ENCODE measurements at regions not wholly inside any gene's neighbourhood (a gene's known extent, or its start where the extent isn't known, plus 50 kb on each side); places are given as distances from the start of the nearest gene placed in this dataset.

GRCh38 chr2:180364719-180365118, 357.6 kb upstream of the CWC22 start:
- no peak for DNase-seq (ENCODE audit: low spot score)

- DNase-seq (ENCODE audit: low spot score) = no peak
Measured at GRCh38 chr2:180360283-180360618, 353.2 kb upstream of the CWC22 start.

GRCh38 chr2:180359522-180360282, 352.6 kb upstream of the CWC22 start:
- DNase-seq (ENCODE audit: low spot score) = no peak

GRCh38 chr2:180358458-180358857, 351.4 kb upstream of the CWC22 start:
- DNase-seq (ENCODE audit: low spot score) = no peak

GRCh38 chr2:180356676-180357075, 349.6 kb upstream of the CWC22 start:
- no peak for DNase-seq (ENCODE audit: low spot score)

DNA sequence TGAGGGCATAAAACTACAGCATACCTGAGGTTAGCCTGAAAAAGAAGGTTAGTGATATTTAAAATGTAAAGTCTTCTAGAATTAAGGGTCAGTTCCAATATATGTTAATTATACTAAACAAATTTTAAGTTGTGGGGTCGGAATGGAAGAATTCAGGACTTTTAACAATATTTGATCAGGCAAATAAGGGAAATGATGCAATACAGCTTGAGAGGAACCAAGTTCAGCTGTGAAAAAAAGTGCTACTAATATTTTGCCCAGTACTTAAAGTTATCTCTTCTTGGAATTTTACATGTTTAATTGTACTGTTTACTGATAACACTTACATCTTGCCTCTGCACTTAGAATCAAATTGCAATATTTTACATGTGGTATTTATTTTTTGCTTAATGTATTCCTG, 345.5 kb upstream of the CWC22 start:
- DNase-seq (ENCODE audit: low spot score) = no peak

DNA sequence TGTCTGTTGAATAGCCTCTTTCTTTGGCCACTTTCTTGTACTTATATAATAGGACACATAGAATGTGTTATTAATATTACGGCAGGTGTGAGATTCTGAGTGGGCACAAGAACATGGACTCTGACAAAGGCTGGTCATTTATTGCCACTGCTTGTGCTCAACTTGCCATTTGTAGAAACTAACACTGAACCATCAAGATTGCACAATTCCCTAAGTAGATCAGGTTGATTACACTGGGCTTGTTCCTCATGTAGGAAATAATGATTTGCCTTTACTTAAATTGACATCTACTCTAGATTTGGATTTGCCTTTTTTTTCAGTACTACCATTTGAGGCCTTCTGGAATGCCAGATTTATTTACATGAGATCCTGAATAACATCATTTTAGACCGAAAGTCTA, 342.7 kb upstream of the CWC22 start:
- DNase-seq (ENCODE audit: low spot score) = no peak

DNA sequence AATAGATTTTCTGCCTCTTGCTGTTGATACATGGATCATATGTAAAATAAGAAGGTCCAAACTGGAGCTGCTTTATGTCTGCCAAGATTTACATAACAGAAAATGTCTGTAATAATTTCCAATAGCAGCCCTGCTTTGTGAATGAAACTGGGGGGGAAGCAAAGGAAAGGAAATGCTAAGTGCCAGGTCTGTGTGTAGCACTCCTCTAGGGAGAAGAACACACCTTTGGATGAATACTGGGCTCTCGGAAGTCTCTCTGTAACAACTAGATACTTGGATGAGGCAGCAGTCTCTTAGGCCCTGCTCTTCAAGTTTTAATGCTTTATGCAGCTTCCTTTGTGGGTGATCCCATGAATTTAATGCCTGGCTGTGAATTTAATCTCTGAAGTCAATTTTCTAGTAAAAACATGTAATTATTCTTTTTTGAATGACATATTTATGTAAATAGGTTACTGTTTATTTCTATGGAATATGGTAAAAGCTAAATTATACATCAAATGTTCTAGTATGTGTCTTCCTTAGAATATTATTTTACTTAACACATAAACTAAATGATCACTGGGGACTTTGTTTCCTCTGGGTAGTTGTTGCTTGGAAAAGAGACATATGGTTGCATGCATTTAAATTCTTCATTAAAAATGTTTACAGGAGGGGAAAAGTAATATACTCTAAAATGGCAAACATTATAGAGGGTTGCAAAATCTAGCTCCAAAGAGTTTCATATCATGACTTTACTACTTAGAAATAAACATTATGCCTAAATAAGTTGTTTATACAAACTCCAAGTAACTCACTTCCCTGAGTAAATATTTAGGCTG, 336.6 kb upstream of the CWC22 start:
- DNase-seq (ENCODE audit: low spot score) = no peak

GRCh38 chr2:180337136-180337535, 330.0 kb upstream of the CWC22 start:
- no peak for DNase-seq (ENCODE audit: low spot score)

- DNase-seq (ENCODE audit: low spot score) = no peak
Measured at GRCh38 chr2:180336550-180336949, 329.5 kb upstream of the CWC22 start.

- no peak for DNase-seq (ENCODE audit: low spot score)
Measured at GRCh38 chr2:180334514-180334913, 327.4 kb upstream of the CWC22 start.

GRCh38 chr2:180328795-180329422, 321.8 kb upstream of the CWC22 start:
- no peak for DNase-seq (ENCODE audit: low spot score)

GRCh38 chr2:180327185-180327584, 320.1 kb upstream of the CWC22 start:
- DNase-seq (ENCODE audit: low spot score) = no peak

DNA sequence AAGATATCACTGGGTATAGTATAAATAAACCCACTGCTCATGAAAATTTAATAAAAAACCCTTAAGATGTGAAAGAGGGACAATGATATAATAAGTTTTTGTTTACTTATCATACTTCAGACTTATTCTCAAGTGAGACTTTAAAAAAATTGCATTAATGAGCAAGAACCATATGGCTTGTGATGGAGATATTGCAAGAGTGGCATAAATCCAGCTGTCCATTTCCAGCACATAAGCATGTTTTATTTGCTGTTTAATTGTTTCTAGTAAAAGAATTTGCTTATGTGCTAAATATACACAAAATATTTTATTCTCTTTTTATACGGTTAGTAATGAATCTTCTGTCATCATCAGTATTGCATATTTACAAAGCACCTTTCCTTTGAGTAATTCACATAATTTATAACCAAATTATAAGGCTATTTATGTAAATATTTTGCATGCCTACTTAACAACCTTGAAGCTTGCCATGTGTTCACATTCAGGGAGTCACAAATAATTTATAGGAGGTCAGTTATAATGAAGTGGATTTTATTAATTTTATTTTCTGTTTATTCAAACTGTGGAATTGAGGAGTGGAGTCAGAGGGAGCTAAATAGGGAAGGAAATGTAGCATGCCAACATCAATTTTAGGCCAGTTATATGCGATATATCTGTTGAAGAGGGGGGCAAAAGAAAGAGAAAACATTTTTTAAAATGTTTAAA, 318.5 kb upstream of the CWC22 start:
- DNase-seq (ENCODE audit: low spot score) = no peak

DNA sequence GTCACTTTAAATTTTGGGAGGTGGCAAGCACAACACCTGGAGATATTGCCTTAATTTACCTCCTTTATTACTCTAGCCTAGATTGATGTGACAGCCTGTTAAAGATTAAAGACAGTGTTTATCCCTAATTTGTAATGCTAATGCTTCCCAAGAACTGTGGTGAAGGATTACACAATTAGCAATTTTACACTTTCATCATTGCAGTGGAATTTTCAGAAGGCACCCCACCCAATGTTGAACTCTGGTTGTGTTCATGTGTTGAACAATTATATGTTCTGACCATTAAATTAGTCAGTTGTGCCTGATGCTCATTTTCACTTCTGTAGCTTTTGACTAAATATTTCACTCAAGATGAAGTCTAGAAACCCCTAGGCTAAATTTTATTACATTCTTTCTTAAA, 317.1 kb upstream of the CWC22 start:
- no peak for DNase-seq (ENCODE audit: low spot score)

DNA sequence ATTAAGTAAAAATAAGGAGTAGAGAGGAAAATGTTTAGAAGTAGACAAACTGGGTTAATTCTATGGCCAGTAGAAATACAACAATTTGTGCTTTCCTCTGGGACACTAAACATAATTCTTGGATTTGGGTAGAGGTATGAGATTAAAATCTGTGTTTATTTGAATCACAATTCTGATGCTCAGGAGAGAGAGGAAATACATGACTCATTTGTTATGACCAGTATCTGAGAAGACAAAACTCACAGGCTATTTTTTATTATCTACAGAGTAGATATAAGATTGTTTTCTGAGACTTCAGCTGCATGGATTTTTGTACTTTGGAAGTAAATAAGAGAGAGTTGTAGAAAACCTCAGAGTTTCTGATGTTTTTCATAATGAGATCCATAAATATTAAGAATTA, 315.7 kb upstream of the CWC22 start:
- DNase-seq (ENCODE audit: low spot score) = no peak

GRCh38 chr2:180319586-180320405, 312.7 kb upstream of the CWC22 start:
- DNase-seq (ENCODE audit: low spot score) = no peak

DNA sequence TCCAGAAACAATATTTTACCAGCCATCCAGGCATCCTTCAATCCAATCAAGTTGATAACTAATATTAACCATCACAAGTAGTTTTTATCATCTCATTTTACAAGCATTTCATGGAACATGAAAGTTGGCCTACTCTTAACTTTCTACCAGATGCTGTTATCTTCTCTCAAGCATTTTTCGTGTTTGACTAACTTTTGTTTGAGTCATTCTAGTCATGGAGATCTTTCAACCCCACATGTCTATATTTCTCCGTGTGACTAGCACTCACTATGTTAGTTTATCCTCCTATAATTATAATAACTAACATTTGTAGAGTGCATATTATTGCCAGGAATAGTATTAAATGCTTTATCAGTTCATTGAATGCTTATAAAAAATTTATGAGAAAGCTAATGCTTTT, 307.0 kb upstream of the CWC22 start:
- no peak for DNase-seq (ENCODE audit: low spot score)

- DNase-seq (ENCODE audit: low spot score) = no peak
Measured at GRCh38 chr2:180312542-180312941, 305.4 kb upstream of the CWC22 start.

DNA sequence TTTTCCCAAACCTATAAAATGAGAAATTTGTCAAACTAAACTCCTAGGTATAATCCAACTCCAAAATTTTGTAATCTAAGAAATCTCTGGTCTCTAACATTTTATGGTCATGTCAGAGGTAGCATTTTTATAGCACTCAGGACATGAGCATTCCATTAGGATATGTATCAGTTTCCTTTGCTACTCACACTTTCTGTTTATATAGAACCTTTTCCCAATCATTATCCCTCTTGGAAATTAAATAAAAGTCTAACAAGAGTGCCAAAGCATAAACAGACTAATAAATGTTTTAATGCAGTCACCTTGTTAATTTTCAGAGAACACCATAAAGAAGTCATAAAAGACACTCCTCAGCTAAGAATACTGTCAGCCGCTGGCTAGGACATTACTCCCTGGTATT, 300.0 kb upstream of the CWC22 start:
- no peak for DNase-seq (ENCODE audit: low spot score)

DNA sequence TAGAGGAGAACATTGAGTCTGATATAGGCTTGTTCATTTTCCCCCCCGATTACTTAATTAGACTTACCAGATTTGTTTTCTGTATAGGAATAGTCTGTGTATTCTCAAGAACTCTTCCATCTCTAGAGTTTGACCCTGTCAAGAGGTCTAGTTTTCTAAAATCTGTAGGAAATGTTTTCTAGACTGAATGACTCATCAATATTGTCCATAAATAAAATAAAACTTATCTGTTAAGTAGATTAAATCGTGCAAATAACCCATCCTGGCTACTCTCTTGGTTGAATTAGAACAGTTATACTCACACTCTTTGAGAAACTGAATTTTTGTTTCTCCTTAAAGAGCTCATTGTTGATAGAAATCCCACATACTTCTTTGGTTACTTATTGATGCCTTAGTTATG, 299.2 kb upstream of the CWC22 start:
- DNase-seq (ENCODE audit: low spot score) = no peak
